ENCODE measurements at regions not wholly inside any gene's neighbourhood (a gene's known extent, or its start where the extent isn't known, plus 50 kb on each side); places are given as distances from the start of the nearest gene placed in this dataset.

DNA sequence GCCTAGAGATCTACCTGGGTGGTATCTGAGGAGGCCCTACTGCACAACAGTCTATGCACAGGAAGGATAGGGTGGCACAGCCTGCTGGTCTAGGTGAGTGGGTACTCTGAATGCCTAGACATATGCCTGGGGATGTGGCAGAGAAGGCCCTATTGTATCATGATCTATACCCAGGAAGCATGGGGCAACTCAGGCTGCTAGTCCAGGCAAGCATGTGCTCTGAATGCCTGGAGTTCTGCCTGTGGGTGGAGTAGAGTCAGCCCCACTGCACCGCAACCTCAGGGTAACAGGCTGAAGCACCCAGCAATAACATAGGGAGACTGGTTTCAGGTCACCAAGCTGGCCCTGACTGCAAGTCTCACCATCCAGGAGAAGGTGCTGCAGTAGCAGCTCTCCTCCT is 224.7 kb downstream of the MFSD1 start:
- intact Hi-C loops (cut with micrococcal nuclease), result no loop called here
- no peaks in the 10 kb centered on the region for H3K9me1 ChIP-seq (ENCODE audit: control insufficient read depth, insufficient read depth, low read length)
- H3K4me2 ChIP-seq (ENCODE audit: insufficient read depth, low read length), result no peak overlapping the region
- 0% methylated on average over 1 of the region's 1 CpG for WGBS (ENCODE audit: insufficient coverage, low coverage, missing lambda C conversion rate)
- H3K9ac ChIP-seq (ENCODE audit: insufficient read depth in 1 of 2, low read depth in 2 of 2, low read length in 2 of 2), result no peak overlapping the region
- no peaks in the 10 kb centered on the region for H3K4me1 ChIP-seq (replicated peaks in 1 of 2; ENCODE audit: control insufficient read depth in 2 of 2, insufficient read depth in 2 of 2, low read length in 2 of 2)
- no peak for TF ChIP-seq ZNF431 (CRISPR knock-in tag; IDR thresholded peaks at IDR 0.05)
- no peak for TF ChIP-seq ZNF174 (CRISPR knock-in tag; IDR thresholded peaks at IDR 0.05)
- no peak for TF ChIP-seq ZNF140 (CRISPR knock-in tag; IDR thresholded peaks at IDR 0.05)
- TF ChIP-seq NFIX (CRISPR knock-in tag; IDR thresholded peaks at IDR 0.05; ENCODE audit: low read depth), result no peak
- TF ChIP-seq ESRRA (IDR thresholded peaks at IDR 0.05; ENCODE audit: borderline replicate concordance, low read depth), result no peak
- no peaks in the 10 kb centered on the region; the same call in 1 of the 2 replicates for H3K9me3 ChIP-seq (replicated peaks; ENCODE audit: control insufficient read depth, insufficient read depth, low read depth, low read length)
- H3K27ac ChIP-seq (ENCODE audit: extremely low read depth, low read depth, low read length), result no peak overlapping the region
- FAIRE-seq (no peak), ATAC-seq (no peak), DNase-seq (ENCODE audit: extremely low read depth in 1 of 4, low spot score in 3 of 4) (no peak)
- no peak overlapping the region for H3K4me3 ChIP-seq
- ChIA-PET POLR2A (interaction anchor here (0.6 kb wide), 1 partner anchor 101 kb away, joined by 4 read pairs; no protein-coding TSS in a partner anchor), CTCF (ENCODE audit: low intra/inter-chr PET ratio) (no interaction called here)
- BruUV-seq (replicated peaks), result no TSS peak
- H3K27me3 ChIP-seq (ENCODE audit: control insufficient read depth in 2 of 2, insufficient read depth in 2 of 2, low read length in 2 of 2), result no peaks in the 10 kb centered on the region
- no peaks in the 10 kb centered on the region for H3K36me3 ChIP-seq (ENCODE audit: control insufficient read depth, insufficient read depth, low read length)
- in situ Hi-C loops (cut with MboI), result no loop called here
- no peak overlapping the region for H2AFZ ChIP-seq (ENCODE audit: low read depth, low read length)
- H4K20me1 ChIP-seq (replicated peaks; ENCODE audit: control insufficient read depth, insufficient read depth, low read length), result no peaks in the 10 kb centered on the region
- H3K79me2 ChIP-seq (ENCODE audit: control insufficient read depth, insufficient read depth, low read length), result no peaks in the 10 kb centered on the region

DNA sequence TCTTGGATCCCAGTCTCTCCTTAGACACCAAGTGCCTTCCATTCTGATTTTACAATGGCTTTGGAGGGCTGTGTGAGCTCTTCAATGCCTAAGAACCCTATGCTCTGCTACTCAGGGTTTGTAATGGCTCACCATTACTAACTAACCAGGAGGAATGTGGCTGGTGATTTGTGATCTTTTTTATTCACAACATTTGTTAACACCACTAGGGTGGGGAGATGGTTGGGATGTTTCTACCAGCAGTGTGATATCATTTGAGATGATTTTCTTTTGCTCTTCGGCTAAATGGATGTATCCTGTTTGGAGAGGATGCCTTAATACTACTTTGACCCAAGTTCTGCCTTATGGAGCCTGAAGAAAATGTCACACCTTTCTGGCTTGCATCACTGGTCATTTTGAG is 226.9 kb downstream of the MFSD1 start:
- CTCF ChIA-PET (ENCODE audit: low intra/inter-chr PET ratio), result no interaction called here
- H3K9me3 ChIP-seq (replicated peaks; ENCODE audit: control insufficient read depth, insufficient read depth, low read depth, low read length), result no peaks in the 10 kb centered on the region; the same call in 1 of the 2 replicates
- intact Hi-C loops (cut with micrococcal nuclease), result no loop called here
- TF ChIP-seq NFE2L1 (tag; IDR thresholded peaks at IDR 0.05; ENCODE audit: borderline replicate concordance, low read depth) (no peak), TBL1XR1 (IDR thresholded peaks at IDR 0.05; ENCODE audit: low read length in 2 of 2) (no peak), CBX3 (IDR thresholded peaks at IDR 0.05; ENCODE audit: borderline replicate concordance in 1 of 2, low read length in 2 of 2) (no peak), TAF9B (IDR thresholded peaks at IDR 0.05; ENCODE audit: partially characterized antibody) (no peak)
- TF ChIP-seq, protein P1, sequence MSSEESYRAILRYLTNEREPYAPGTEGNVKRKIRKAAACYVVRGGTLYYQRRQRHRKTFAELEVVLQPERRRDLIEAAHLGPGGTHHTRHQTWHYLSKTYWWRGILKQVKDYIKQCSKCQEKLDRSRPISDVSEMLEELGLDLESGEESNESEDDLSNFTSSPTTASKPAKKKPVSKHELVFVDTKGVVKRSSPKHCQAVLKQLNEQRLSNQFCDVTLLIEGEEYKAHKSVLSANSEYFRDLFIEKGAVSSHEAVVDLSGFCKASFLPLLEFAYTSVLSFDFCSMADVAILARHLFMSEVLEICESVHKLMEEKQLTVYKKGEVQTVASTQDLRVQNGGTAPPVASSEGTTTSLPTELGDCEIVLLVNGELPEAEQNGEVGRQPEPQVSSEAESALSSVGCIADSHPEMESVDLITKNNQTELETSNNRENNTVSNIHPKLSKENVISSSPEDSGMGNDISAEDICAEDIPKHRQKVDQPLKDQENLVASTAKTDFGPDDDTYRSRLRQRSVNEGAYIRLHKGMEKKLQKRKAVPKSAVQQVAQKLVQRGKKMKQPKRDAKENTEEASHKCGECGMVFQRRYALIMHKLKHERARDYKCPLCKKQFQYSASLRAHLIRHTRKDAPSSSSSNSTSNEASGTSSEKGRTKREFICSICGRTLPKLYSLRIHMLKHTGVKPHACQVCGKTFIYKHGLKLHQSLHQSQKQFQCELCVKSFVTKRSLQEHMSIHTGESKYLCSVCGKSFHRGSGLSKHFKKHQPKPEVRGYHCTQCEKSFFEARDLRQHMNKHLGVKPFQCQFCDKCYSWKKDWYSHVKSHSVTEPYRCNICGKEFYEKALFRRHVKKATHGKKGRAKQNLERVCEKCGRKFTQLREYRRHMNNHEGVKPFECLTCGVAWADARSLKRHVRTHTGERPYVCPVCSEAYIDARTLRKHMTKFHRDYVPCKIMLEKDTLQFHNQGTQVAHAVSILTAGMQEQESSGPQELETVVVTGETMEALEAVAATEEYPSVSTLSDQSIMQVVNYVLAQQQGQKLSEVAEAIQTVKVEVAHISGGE (CRISPR knock-in tag; IDR thresholded peaks at IDR 0.05), result no peak
- TF ChIP-seq, protein P2, sequence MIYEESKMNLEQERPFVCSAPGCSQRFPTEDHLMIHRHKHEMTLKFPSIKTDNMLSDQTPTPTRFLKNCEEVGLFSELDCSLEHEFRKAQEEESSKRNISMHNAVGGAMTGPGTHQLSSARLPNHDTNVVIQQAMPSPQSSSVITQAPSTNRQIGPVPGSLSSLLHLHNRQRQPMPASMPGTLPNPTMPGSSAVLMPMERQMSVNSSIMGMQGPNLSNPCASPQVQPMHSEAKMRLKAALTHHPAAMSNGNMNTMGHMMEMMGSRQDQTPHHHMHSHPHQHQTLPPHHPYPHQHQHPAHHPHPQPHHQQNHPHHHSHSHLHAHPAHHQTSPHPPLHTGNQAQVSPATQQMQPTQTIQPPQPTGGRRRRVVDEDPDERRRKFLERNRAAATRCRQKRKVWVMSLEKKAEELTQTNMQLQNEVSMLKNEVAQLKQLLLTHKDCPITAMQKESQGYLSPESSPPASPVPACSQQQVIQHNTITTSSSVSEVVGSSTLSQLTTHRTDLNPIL (CRISPR knock-in tag; IDR thresholded peaks at IDR 0.05), result no peak

More for the DNA sequence above, 226.9 kb downstream of the MFSD1 start:
- ATAC-seq (no peak), FAIRE-seq (no peak), DNase-seq (ENCODE audit: extremely low read depth in 1 of 4, low spot score in 3 of 4) (no peak)
- Histone ChIP-seq H3K27me3 (ENCODE audit: control insufficient read depth in 2 of 2, insufficient read depth in 2 of 2, low read length in 2 of 2) (no peaks in the 10 kb centered on the region), H3K4me2 (ENCODE audit: insufficient read depth, low read length) (no peak overlapping the region), H3K4me3 (no peak overlapping the region), H3K27ac (ENCODE audit: extremely low read depth, low read depth, low read length) (no peak overlapping the region), H3K36me3 (ENCODE audit: control insufficient read depth, insufficient read depth, low read length) (no peaks in the 10 kb centered on the region), H3K79me2 (ENCODE audit: control insufficient read depth, insufficient read depth, low read length) (no peaks in the 10 kb centered on the region), H3K9me1 (ENCODE audit: control insufficient read depth, insufficient read depth, low read length) (no peaks in the 10 kb centered on the region), H4K20me1 (replicated peaks; ENCODE audit: control insufficient read depth, insufficient read depth, low read length) (no peaks in the 10 kb centered on the region), H2AFZ (ENCODE audit: low read depth, low read length) (no peak overlapping the region), H3K9ac (ENCODE audit: insufficient read depth in 1 of 2, low read depth in 2 of 2, low read length in 2 of 2) (no peak overlapping the region), H3K4me1 (replicated peaks in 1 of 2; ENCODE audit: control insufficient read depth in 2 of 2, insufficient read depth in 2 of 2, low read length in 2 of 2) (no peaks in the 10 kb centered on the region)
- WGBS (ENCODE audit: insufficient coverage, low coverage, missing lambda C conversion rate), result 0% methylated on average over 1 of the region's 1 CpG
- BruUV-seq (replicated peaks), result no TSS peak
- POLR2A ChIA-PET, result no interaction called here
- in situ Hi-C loops (cut with MboI), result no loop called here
